ENCODE measurements at regions not wholly inside any gene's neighbourhood (a gene's known extent, or its start where the extent isn't known, plus 50 kb on each side); places are given as distances from the start of the nearest gene placed in this dataset.

- no peak overlapping the region for H3K4me3 ChIP-seq (ENCODE audit: low read depth, low read length)
- in situ Hi-C loops (cut with HindIII; ENCODE audit: low sequenced_read_pairs): no loop called here
- no peak for DNase-seq (ENCODE audit: low read depth)
- no peak for TF ChIP-seq CTCF (IDR thresholded peaks at IDR 0.05; ENCODE audit: low read depth, low read length, missing control alignments)
Observed at GRCh38 chr7:84651876-84652275, 457.3 kb upstream of the SEMA3A start.

- in situ Hi-C loops (cut with HindIII; ENCODE audit: low sequenced_read_pairs): no loop called here
- DNase-seq (ENCODE audit: low read depth): peak; percentile 80
- no peak overlapping the region for H3K4me3 ChIP-seq (ENCODE audit: low read depth, low read length)
- no peak for TF ChIP-seq CTCF (IDR thresholded peaks at IDR 0.05; ENCODE audit: low read depth, low read length, missing control alignments)
Observed at GRCh38 chr7:84647797-84648757, 453.5 kb upstream of the SEMA3A start.

GRCh38 chr7:84642611-84643010 lies 448.0 kb upstream of the SEMA3A start:
- H3K4me3 ChIP-seq (ENCODE audit: low read depth, low read length): no peak overlapping the region
- DNase-seq (ENCODE audit: low read depth): no peak
- no peak for TF ChIP-seq CTCF (IDR thresholded peaks at IDR 0.05; ENCODE audit: low read depth, low read length, missing control alignments)
- in situ Hi-C loops (cut with HindIII; ENCODE audit: low sequenced_read_pairs): no loop called here

GRCh38 chr7:84640637-84641036 lies 446.0 kb upstream of the SEMA3A start:
- DNase-seq (ENCODE audit: low read depth): no peak
- no peak overlapping the region for H3K4me3 ChIP-seq (ENCODE audit: low read depth, low read length)
- no peak for TF ChIP-seq CTCF (IDR thresholded peaks at IDR 0.05; ENCODE audit: low read depth, low read length, missing control alignments)
- in situ Hi-C loops (cut with HindIII; ENCODE audit: low sequenced_read_pairs): no loop called here

- in situ Hi-C loops (cut with HindIII; ENCODE audit: low sequenced_read_pairs): no loop called here
- no peak overlapping the region for H3K4me3 ChIP-seq (ENCODE audit: low read depth, low read length)
- TF ChIP-seq CTCF (IDR thresholded peaks at IDR 0.05; ENCODE audit: low read depth, low read length, missing control alignments): no peak
- DNase-seq (ENCODE audit: low read depth): no peak
Observed at GRCh38 chr7:84638339-84638697, 443.7 kb upstream of the SEMA3A start.

- no peak overlapping the region for H3K4me3 ChIP-seq (ENCODE audit: low read depth, low read length)
- no peak for TF ChIP-seq CTCF (IDR thresholded peaks at IDR 0.05; ENCODE audit: low read depth, low read length, missing control alignments)
- in situ Hi-C loops (cut with HindIII; ENCODE audit: low sequenced_read_pairs): no loop called here
- DNase-seq (ENCODE audit: low read depth): peak; percentile 78
Observed at GRCh38 chr7:84637568-84638338, 443.2 kb upstream of the SEMA3A start.

All from astrocyte of the cerebellum (primary cell).